Neural cell (in vitro differentiated cells): ENCODE measurements at regions not wholly inside any gene's neighbourhood (a gene's known extent, or its start where the extent isn't known, plus 50 kb on each side); places are given as distances from the start of the nearest gene placed in this dataset.

Experiments used
- H2AFZ ChIP-seq: fragments of 200-600, 300-800 bp; sonication (generic), shearing (Covaris generic); 2 replicates; pipeline ENCODE4 v1.6.0; 2014; ENCODE audit warnings: low read depth, mild to moderate bottlenecking, antibody characterized with exemption, low read length, moderate library complexity
- H3F3A ChIP-seq: fragments of 200-600 bp; shearing (Covaris generic); 2 replicates; pipeline ENCODE4 v1.6.1; 2016; ENCODE audit warnings: mild to moderate bottlenecking, moderate library complexity, mixed read lengths, antibody characterized with exemption, low read length; ENCODE audit not compliant: insufficient read depth, poor library complexity, severe bottlenecking
- H3K27ac ChIP-seq: fragments of 200-600, 300-800 bp; sonication (generic), shearing (Covaris generic); 2 replicates; pipeline ENCODE4 v1.5.1; 2014; ENCODE audit warnings: mild to moderate bottlenecking, low read length, moderate library complexity
- H3K27me3 ChIP-seq: fragments of 300-800, 200-600 bp; sonication (generic), shearing (Covaris generic); 2 replicates; pipeline ENCODE4 v1.6.0; 2014; ENCODE audit warnings: mild to moderate bottlenecking, low read depth, low read length, moderate library complexity; ENCODE audit not compliant: insufficient read depth
- H3K36me3 ChIP-seq: fragments of 300-800, 200-600 bp; sonication (generic), shearing (Covaris generic); 2 replicates; pipeline ENCODE4 v1.5.1; 2014; ENCODE audit warnings: mild to moderate bottlenecking, antibody characterized with exemption, low read length, moderate library complexity; ENCODE audit not compliant: insufficient read depth
- H3K4me2 ChIP-seq: fragments of 300-800, 200-600 bp; sonication (generic), shearing (Covaris generic); 2 replicates; pipeline ENCODE4 v1.6.0; 2014; ENCODE audit warnings: mild to moderate bottlenecking, low read length
- H3K4me3 ChIP-seq: fragments of 300-800, 200-600 bp; sonication (generic), shearing (Covaris generic); 2 replicates; pipeline ENCODE4 v1.5.1; 2014; ENCODE audit warnings: mild to moderate bottlenecking, low read length, moderate library complexity
- H3K79me2 ChIP-seq: fragments of 200-600 bp; shearing (Covaris generic); replicated peaks from 2 replicates; pipeline ENCODE4 v1.6.0; 2014; ENCODE audit warnings: mild to moderate bottlenecking, low read length, moderate library complexity; ENCODE audit not compliant: insufficient read depth
- H3K9ac ChIP-seq: fragments of 300-800, 200-600 bp; sonication (generic), shearing (Covaris generic); 2 replicates; pipeline ENCODE4 v1.6.1; 2016; ENCODE audit warnings: mild to moderate bottlenecking, low read length, mixed read lengths
- H3K9me2 ChIP-seq: fragments of 200-600 bp; shearing (Covaris generic); 2 replicates; pipeline ENCODE4 v1.6.1; 2016; ENCODE audit warnings: mild to moderate bottlenecking, low read length, mixed read lengths; ENCODE audit not compliant: insufficient read depth
- H3K9me3 ChIP-seq: fragments of 200-600, 300-800 bp; sonication (generic), shearing (Covaris generic); 2 replicates; pipeline ENCODE4 v1.6.1; 2016; ENCODE audit warnings: mild to moderate bottlenecking, mixed run types, low read length, moderate library complexity, mixed read lengths
- H4K20me1 ChIP-seq: fragments of 200-600 bp; shearing (Covaris generic); 2 replicates; pipeline ENCODE4 v1.6.1; 2016; ENCODE audit warnings: mild to moderate bottlenecking, mixed run types; ENCODE audit not compliant: insufficient read depth
- EP300 ChIP-seq: fragments of 450-650 bp; conservative IDR thresholded peaks from 2 replicates; pipeline ENCODE4 v1.6.1; 2014; ENCODE audit warnings: antibody characterized with exemption, mild to moderate bottlenecking, moderate library complexity; ENCODE audit not compliant: poor library complexity, severe bottlenecking
- EZH2 ChIP-seq: fragments of 200-600, 300-800 bp; shearing (Covaris generic), sonication (generic); IDR thresholded peaks from 2 replicates; pipeline ENCODE4 v1.6.1; 2014; ENCODE audit warnings: antibody characterized with exemption, low read length, borderline replicate concordance, mild to moderate bottlenecking; ENCODE audit not compliant: insufficient read depth, poor library complexity, severe bottlenecking
- MXI1 ChIP-seq: fragments of 450-650 bp; conservative IDR thresholded peaks from 2 replicates; pipeline ENCODE4 v1.6.1; 2014; ENCODE audit warnings: antibody characterized with exemption, mild to moderate bottlenecking; ENCODE audit not compliant: poor library complexity, severe bottlenecking
- POLR2AphosphoS5 ChIP-seq: IDR thresholded peaks from 2 replicates; pipeline ENCODE4 v1.6.1; 2012
- RAD21 ChIP-seq: fragments of 450-650 bp; conservative IDR thresholded peaks from 2 replicates; pipeline ENCODE4 v1.6.1; 2014; ENCODE audit warnings: antibody characterized with exemption, mild to moderate bottlenecking, moderate library complexity
- SMC3 ChIP-seq: fragments of 450-650 bp; conservative IDR thresholded peaks from 2 replicates; pipeline ENCODE4 v1.6.1; 2014; ENCODE audit warnings: antibody characterized with exemption, mild to moderate bottlenecking, moderate library complexity; ENCODE audit not compliant: poor library complexity
- TAF1 ChIP-seq: IDR thresholded peaks from 2 replicates; pipeline ENCODE4 v1.6.1; 2012; ENCODE audit warnings: low read depth
- TF ChIP-seq, protein P1 (sequence below): IDR thresholded peaks from 2 replicates; pipeline ENCODE4 v1.6.1; 2012; ENCODE audit warnings: borderline replicate concordance
- TF ChIP-seq, protein P2 (sequence below): fragments of 450-650 bp; IDR thresholded peaks from 2 replicates; pipeline ENCODE4 v1.5.1; 2014; ENCODE audit warnings: antibody characterized with exemption, mild to moderate bottlenecking, moderate library complexity; ENCODE audit not compliant: poor library complexity, severe bottlenecking

DNA sequence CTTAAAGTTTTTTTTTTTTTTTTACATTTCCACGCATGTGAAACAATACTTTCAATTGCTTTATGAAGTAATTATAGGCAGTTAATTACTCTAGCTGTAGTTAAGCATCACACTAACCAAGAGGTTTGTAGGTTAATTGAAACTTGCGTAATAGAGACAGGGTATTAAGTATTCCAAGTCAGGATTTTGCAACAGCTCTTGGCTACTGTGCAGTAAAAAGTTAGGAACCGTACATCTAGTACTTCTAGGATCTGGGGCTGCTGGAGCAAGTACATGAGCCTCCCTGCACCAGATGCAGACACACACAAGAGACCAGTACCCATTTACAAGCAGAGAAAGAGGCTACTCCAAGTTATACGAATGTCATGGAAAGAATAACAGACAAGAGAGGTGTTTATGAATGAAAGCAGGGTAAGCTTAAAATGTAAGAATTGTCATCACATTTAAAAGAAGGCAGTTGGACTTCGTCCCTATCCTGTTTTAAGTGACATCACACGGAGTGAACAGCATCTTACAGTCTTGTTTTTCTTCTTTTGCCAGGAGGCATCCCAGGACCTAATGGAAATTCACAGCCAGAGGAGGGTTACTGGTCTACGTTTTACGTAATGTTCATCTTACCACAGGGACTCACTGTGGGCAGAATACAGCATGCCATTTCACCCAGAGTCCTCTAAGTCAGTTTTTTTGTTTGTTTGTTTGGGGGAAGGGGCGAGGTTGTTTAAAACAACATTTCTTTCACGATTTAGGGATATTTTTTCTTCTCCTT is 379.6 kb upstream of the PSMD7 start:
- Histone ChIP-seq H3F3A (peaks cover 6% of the 10 kb centered on the region), H2AFZ (no peak overlapping the region), H3K4me2 (peak overlapping the region; percentile 65), H3K36me3 (no peaks in the 10 kb centered on the region), H3K27ac (peak overlapping the region; percentile 87), H3K4me3 (peak overlapping the region; percentile 52), H3K27me3 (no peaks in the 10 kb centered on the region), H3K9me3 (no peaks in the 10 kb centered on the region), H3K9ac (peak overlapping the region; percentile 60), H3K79me2 (no peaks in the 10 kb centered on the region), H4K20me1 (no peaks in the 10 kb centered on the region), H3K9me2 (no peaks in the 10 kb centered on the region)
- TF ChIP-seq TAF1 (no peak), RAD21 (no peak), EP300 (no peak), MXI1 (no peak), EZH2 (no peak), SMC3 (no peak), POLR2AphosphoS5 (no peak)
- TF ChIP-seq, protein P1, sequence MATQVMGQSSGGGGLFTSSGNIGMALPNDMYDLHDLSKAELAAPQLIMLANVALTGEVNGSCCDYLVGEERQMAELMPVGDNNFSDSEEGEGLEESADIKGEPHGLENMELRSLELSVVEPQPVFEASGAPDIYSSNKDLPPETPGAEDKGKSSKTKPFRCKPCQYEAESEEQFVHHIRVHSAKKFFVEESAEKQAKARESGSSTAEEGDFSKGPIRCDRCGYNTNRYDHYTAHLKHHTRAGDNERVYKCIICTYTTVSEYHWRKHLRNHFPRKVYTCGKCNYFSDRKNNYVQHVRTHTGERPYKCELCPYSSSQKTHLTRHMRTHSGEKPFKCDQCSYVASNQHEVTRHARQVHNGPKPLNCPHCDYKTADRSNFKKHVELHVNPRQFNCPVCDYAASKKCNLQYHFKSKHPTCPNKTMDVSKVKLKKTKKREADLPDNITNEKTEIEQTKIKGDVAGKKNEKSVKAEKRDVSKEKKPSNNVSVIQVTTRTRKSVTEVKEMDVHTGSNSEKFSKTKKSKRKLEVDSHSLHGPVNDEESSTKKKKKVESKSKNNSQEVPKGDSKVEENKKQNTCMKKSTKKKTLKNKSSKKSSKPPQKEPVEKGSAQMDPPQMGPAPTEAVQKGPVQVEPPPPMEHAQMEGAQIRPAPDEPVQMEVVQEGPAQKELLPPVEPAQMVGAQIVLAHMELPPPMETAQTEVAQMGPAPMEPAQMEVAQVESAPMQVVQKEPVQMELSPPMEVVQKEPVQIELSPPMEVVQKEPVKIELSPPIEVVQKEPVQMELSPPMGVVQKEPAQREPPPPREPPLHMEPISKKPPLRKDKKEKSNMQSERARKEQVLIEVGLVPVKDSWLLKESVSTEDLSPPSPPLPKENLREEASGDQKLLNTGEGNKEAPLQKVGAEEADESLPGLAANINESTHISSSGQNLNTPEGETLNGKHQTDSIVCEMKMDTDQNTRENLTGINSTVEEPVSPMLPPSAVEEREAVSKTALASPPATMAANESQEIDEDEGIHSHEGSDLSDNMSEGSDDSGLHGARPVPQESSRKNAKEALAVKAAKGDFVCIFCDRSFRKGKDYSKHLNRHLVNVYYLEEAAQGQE, result no peak
- TF ChIP-seq, protein P2, sequence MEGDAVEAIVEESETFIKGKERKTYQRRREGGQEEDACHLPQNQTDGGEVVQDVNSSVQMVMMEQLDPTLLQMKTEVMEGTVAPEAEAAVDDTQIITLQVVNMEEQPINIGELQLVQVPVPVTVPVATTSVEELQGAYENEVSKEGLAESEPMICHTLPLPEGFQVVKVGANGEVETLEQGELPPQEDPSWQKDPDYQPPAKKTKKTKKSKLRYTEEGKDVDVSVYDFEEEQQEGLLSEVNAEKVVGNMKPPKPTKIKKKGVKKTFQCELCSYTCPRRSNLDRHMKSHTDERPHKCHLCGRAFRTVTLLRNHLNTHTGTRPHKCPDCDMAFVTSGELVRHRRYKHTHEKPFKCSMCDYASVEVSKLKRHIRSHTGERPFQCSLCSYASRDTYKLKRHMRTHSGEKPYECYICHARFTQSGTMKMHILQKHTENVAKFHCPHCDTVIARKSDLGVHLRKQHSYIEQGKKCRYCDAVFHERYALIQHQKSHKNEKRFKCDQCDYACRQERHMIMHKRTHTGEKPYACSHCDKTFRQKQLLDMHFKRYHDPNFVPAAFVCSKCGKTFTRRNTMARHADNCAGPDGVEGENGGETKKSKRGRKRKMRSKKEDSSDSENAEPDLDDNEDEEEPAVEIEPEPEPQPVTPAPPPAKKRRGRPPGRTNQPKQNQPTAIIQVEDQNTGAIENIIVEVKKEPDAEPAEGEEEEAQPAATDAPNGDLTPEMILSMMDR, result no peak

DNA sequence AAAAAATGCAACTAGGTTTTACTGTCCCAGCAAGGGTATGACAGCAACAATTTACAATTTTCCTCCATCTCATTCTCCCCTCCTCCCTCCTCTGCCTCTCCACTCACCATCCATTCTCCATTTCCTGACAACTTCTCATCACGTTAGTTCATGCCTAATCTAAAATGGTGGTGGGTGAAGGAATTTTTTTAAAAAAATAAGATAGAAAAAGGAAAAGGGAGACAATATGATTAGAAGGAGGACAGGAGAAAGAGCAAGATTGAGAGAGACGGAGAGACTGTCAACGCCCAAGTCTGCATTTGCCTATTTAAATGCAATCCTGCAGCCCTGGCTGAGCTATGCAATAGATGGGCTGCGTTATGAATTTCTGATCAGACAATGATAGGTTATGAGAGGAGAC is 380.7 kb upstream of the PSMD7 start:
- Histone ChIP-seq H3K9ac (peak overlapping the region; percentile 60), H3K27me3 (no peaks in the 10 kb centered on the region), H3F3A (peaks cover 6% of the 10 kb centered on the region), H3K27ac (peak overlapping the region; percentile 87), H3K9me3 (no peaks in the 10 kb centered on the region), H3K36me3 (no peaks in the 10 kb centered on the region), H3K4me3 (peak overlapping the region; percentile 52), H3K79me2 (no peaks in the 10 kb centered on the region), H2AFZ (peak overlapping the region; percentile 22), H4K20me1 (no peaks in the 10 kb centered on the region), H3K4me2 (peak overlapping the region; percentile 65), H3K9me2 (no peaks in the 10 kb centered on the region)
- TF ChIP-seq RAD21 (peak; percentile 48), POLR2AphosphoS5 (peak; percentile 69), MXI1 (no peak), EZH2 (no peak), SMC3 (peak; percentile 31), EP300 (peak; percentile 88), TAF1 (peak; percentile 67)
- TF ChIP-seq, protein P1, result peak; percentile 94
- TF ChIP-seq, protein P2, result no peak
